ENCODE measurements at regions not wholly inside any gene's neighbourhood (a gene's known extent, or its start where the extent isn't known, plus 50 kb on each side); places are given as distances from the start of the nearest gene placed in this dataset.

DNA sequence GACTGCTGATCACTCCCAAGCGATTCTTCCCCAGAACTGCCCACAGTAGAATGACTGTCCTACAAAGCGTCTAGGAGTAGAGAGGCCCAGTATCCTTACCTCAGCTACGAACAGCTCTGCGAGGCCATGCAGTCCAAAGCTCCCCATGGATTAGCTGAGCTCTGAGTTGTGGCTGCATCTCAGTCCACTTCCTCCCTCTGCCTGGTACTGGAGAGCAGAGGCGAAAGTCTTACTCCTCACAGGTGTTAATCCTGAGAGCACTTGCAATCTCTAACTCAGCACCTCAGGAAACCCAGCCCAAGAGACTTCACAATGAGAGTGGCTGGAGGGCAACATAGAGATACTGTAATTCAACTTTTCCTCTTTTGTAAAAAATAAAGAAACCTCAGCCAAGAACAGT, 493.1 kb downstream of the BCAT1 start:
- TF ChIP-seq, protein P1, sequence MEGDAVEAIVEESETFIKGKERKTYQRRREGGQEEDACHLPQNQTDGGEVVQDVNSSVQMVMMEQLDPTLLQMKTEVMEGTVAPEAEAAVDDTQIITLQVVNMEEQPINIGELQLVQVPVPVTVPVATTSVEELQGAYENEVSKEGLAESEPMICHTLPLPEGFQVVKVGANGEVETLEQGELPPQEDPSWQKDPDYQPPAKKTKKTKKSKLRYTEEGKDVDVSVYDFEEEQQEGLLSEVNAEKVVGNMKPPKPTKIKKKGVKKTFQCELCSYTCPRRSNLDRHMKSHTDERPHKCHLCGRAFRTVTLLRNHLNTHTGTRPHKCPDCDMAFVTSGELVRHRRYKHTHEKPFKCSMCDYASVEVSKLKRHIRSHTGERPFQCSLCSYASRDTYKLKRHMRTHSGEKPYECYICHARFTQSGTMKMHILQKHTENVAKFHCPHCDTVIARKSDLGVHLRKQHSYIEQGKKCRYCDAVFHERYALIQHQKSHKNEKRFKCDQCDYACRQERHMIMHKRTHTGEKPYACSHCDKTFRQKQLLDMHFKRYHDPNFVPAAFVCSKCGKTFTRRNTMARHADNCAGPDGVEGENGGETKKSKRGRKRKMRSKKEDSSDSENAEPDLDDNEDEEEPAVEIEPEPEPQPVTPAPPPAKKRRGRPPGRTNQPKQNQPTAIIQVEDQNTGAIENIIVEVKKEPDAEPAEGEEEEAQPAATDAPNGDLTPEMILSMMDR (IDR thresholded peaks at IDR 0.05 in 8 of 11, conservative IDR thresholded peaks at IDR 0.05 in 3 of 11): no peak
- TF ChIP-seq POLR2A (IDR thresholded peaks at IDR 0.05): no peak

Data from spleen (tissue), 7 donors.